PFSK-1 (cell line): ENCODE measurements at regions not wholly inside any gene's neighbourhood (a gene's known extent, or its start where the extent isn't known, plus 50 kb on each side); places are given as distances from the start of the nearest gene placed in this dataset.

Source experiments
- POLR2AphosphoS5 ChIP-seq: IDR thresholded peaks from 2 replicates; pipeline ENCODE4 v1.6.1; 2012; ENCODE audit warnings: low read depth, mild to moderate bottlenecking, control low read depth, low read length, moderate library complexity
- REST ChIP-seq, 2 experiments: IDR thresholded peaks; 2 replicates each; pipeline versions ENCODE4 v1.6.1 to v1.8.0; 2011 to 2012; ENCODE audit warnings: low read depth in 2 of 2, low read length in 2 of 2, control low read depth in 1 of 2, inconsistent platforms in 1 of 2, mild to moderate bottlenecking in 1 of 2, moderate library complexity in 1 of 2; ENCODE audit not compliant: insufficient read depth in 1 of 2
- TAF1 ChIP-seq: IDR thresholded peaks from 2 replicates; pipeline ENCODE4 v1.6.1; 2012; ENCODE audit warnings: low read length, control low read depth, borderline replicate concordance; ENCODE audit not compliant: insufficient read depth

- TF ChIP-seq POLR2AphosphoS5 = no peak
- TF ChIP-seq REST (IDR thresholded peaks at IDR 0.05; ENCODE audit: insufficient read depth in 1 of 2, low read depth in 2 of 2, low read length in 2 of 2) = no peak
- no peak for TF ChIP-seq TAF1
Observed at GRCh38 chr4:126954537-126955291, 678.0 kb upstream of the INTU start.
